C1 segment of cervical spinal cord (tissue), 14 donors: ENCODE measurements at regions not wholly inside any gene's neighbourhood (a gene's known extent, or its start where the extent isn't known, plus 50 kb on each side); places are given as distances from the start of the nearest gene placed in this dataset.
"Not testable (repeated sequence)": the region's sequence is repeated elsewhere in the genome, so short reads cannot be mapped to it uniquely, and the experiment has no call there.

Source experiments
- DNase-seq, 14 donors: peaks; one replicate each; lab custom pipeline; 2025; lab: John Stamatoyannopoulos, UW

- no peak for DNase-seq
Measured at GRCh38 chr3:105274958-105275357, 91.8 kb upstream of the ALCAM start.

DNA sequence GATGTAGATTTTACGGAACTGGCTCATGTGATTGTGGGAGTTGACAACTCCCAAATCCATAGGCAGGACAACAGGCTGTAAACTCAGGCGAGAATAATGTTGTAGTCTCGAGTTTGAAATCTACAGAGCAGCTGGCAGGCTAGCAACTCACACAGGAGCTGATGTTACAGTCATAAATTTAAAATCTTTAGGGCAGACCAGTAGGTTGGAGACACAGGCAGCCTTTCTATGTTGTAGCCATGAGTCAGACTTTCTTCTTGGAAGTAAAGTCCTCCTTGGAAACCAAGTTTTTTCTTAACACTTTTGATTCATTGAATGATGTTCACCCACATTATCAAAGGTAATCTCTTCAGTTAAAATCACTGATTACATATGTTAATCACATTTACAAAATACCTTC lies 89.1 kb upstream of the ALCAM start:
- DNase-seq: no peak

DNA sequence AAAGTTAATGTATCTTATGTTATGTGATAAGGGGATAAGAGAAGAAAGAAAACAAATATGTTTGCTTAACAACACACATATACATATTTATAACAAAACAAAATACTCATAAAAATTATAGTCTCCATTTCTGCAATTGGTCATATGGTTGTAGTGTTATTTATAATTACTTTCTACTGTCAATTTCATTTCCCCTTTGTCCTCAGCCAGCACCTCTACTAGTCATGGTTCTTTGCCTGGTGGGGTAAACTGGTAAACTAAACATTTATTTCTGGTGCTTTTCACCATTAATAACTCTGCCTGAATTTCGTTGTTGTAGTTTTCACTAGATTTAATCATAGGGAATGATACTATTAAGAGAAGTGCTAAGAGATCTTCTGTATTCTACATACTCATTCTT lies 88.0 kb upstream of the ALCAM start:
- DNase-seq: no peak

GRCh38 chr3:105281989-105282388 lies 84.7 kb upstream of the ALCAM start:
- DNase-seq: no peak

GRCh38 chr3:105284876-105285275 lies 81.8 kb upstream of the ALCAM start:
- DNase-seq: no peak

- no peak for DNase-seq
Measured at GRCh38 chr3:105285653-105286241, 81.0 kb upstream of the ALCAM start.

DNA sequence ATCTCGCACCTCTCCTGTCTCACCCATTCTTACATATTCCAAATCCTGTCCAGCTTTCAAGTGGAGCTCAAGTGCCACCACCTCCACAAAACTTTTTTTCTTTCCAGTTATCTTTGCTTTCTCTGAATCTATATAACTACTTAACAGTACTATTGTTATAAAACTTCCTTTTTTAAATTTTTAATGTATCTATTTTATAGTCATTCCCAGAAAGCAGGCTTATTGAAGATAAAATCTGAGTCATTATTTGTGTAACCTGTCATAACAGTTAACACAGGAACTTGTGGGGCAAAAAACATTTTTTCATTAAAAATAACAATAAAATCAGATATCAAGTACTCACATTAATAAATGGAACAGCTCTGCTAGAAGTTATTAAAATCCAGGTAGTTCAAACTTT lies 73.3 kb upstream of the ALCAM start:
- no peak for DNase-seq

DNA sequence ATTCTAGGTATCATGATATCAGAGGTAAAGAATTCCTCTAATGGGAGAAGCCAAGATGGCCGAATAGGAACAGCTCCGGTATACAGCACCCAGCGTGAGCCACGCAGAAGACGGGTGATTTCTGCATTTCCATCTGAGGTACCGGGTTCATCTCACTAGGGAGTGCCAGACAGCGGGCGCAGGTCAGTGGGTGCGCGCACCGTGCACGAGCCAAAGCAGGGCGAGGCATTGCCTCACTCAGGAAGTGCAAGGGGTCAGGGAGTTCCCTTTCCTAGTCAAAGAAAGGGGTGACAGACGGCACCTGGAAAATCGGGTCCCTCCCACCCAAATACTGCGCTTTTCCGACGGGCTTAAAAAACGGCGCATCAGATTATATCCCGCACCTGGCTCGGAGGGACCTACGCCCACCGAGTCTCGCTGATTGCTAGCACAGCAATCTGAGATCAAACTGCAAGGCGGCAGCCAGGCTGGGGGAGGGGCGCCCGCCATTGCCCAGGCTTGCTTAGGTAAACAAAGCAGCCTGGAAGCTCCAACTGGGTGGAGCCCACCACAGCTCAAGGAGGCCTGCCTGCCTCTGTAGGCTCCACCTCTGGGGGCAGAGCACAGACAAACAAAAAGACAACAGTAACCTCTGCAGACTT lies 70.4 kb upstream of the ALCAM start:
- DNase-seq: not testable (repeated sequence)

GRCh38 chr3:105304487-105304886 lies 62.2 kb upstream of the ALCAM start:
- no peak for DNase-seq

- DNase-seq: no peak
Measured at GRCh38 chr3:105315144-105315543, 51.6 kb upstream of the ALCAM start.

DNA sequence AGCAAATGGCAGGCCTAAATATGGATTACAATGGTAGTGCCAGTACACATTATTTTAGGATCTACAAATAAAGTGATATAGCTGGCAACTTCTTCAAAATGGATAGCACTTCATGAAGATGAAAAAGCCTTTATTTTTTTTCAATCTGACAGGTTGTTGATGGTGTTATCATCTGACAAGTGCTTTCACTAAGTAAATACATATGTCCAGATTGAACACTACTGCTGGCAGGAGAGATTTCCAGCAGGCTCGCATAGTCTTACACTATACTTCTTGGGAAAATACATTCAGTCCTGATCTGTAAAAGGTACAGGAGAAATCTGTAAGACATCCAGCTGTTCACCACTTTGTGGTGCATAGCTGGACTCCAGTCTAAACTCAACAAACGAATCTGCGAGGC lies 50.9 kb upstream of the ALCAM start:
- DNase-seq: no peak

DNA sequence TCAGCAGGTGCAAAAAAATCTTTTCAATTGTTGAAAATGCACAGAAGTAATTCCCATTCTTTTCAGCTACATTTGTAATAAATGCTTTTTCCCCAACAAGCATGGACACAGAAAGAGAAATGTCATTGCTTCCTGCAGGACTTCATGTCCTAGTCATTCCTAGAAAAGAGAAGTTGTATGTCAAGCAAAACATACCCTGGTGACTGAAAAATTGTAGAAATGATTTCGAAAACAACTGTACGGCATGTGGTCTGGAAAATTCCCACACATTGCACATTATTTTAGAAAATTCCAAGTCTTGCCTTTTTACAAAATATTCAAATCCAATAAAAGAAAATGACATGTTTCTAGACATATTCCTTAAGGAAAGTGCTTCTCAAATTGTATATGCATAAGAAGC lies 50.4 kb upstream of the ALCAM start:
- no peak for DNase-seq
